ENCODE measurements at regions not wholly inside any gene's neighbourhood (a gene's known extent, or its start where the extent isn't known, plus 50 kb on each side); places are given as distances from the start of the nearest gene placed in this dataset.

- TF ChIP-seq CTCF (IDR thresholded peaks at IDR 0.05; ENCODE audit: low read depth, low read length) (no peak), EZH2phosphoT487 (IDR thresholded peaks at IDR 0.05; ENCODE audit: low read depth) (no peak)
Measured at GRCh38 chr12:77374673-77375072, 309.3 kb upstream of the E2F7 start.
